Erythroblast (primary cell): ENCODE measurements at regions not wholly inside any gene's neighbourhood (a gene's known extent, or its start where the extent isn't known, plus 50 kb on each side); places are given as distances from the start of the nearest gene placed in this dataset.

Source experiments
- GATA1 ChIP-seq: IDR thresholded peaks from 2 replicates; pipeline ENCODE4 v1.6.1; 2011; ENCODE audit warnings: low read depth, mild to moderate bottlenecking, control low read depth, low read length, moderate library complexity
- POLR2A ChIP-seq: IDR thresholded peaks from 2 replicates; pipeline ENCODE4 v1.6.1; 2011; ENCODE audit warnings: mild to moderate bottlenecking, low read length

GRCh38 chr4:128376958-128377357 is 89.3 kb upstream of the PGRMC2 start:
- TF ChIP-seq POLR2A, result no peak
- TF ChIP-seq GATA1, result no peak
